ENCODE measurements at regions not wholly inside any gene's neighbourhood (a gene's known extent, or its start where the extent isn't known, plus 50 kb on each side); places are given as distances from the start of the nearest gene placed in this dataset.

- no peak for TF ChIP-seq CTCF (IDR thresholded peaks at IDR 0.05)
- no peak for TF ChIP-seq POLR2A (IDR thresholded peaks at IDR 0.05)
These were observed 777.4 kb upstream of the HS3ST1 start for GRCh38 chr4:12206091-12206490.
